Hepatocyte (in vitro differentiated cells): ENCODE measurements at regions not wholly inside any gene's neighbourhood (a gene's known extent, or its start where the extent isn't known, plus 50 kb on each side); places are given as distances from the start of the nearest gene placed in this dataset.

ENCODE experiments used
- DNase-seq: peaks from one replicate; pipeline ENCODE4 v3.0.0-alpha.2; 2016; ENCODE audit warnings: low spot score
- H2AFZ ChIP-seq: fragments of 200-600 bp; sonication (generic); 2 replicates; pipeline ENCODE4 v1.6.0; 2016; ENCODE audit warnings: antibody characterized with exemption, mild to moderate bottlenecking
- H3K27ac ChIP-seq: fragments of 200-600 bp; sonication (generic); 2 replicates; pipeline ENCODE4 v1.5.1; 2016; ENCODE audit warnings: mild to moderate bottlenecking
- H3K27me3 ChIP-seq: fragments of 200-600 bp; sonication (generic); 2 replicates; pipeline ENCODE4 v1.6.1; 2016
- H3K36me3 ChIP-seq: fragments of 200-600 bp; sonication (generic); replicated peaks from 2 replicates; pipeline ENCODE4 v1.5.1; 2016; ENCODE audit warnings: low read depth; ENCODE audit not compliant: insufficient read depth
- H3K4me1 ChIP-seq: fragments of 200-600 bp; sonication (generic); 2 replicates; pipeline ENCODE4 v1.5.1; 2016; ENCODE audit warnings: mild to moderate bottlenecking, moderate library complexity; ENCODE audit not compliant: insufficient read depth
- H3K4me2 ChIP-seq: fragments of 200-600 bp; sonication (generic); 2 replicates; pipeline ENCODE4 v1.6.0; 2016
- H3K4me3 ChIP-seq: fragments of 200-600 bp; sonication (generic); 2 replicates; pipeline ENCODE4 v1.5.1; 2016; ENCODE audit warnings: mild to moderate bottlenecking
- H3K79me2 ChIP-seq: fragments of 200-600 bp; sonication (generic); 2 replicates; pipeline ENCODE4 v1.6.0; 2017; ENCODE audit warnings: mild to moderate bottlenecking
- H3K9me2 ChIP-seq: fragments of 200-600 bp; sonication (generic); replicated peaks from 2 replicates; pipeline ENCODE4 v1.6.0; 2017; ENCODE audit warnings: mild to moderate bottlenecking; ENCODE audit not compliant: insufficient read depth
- H3K9me3 ChIP-seq: fragments of 200-600 bp; sonication (generic); 2 replicates; pipeline ENCODE4 v1.5.1; 2016; ENCODE audit warnings: low read depth, mild to moderate bottlenecking
- H4K20me1 ChIP-seq: fragments of 200-600 bp; sonication (generic); 2 replicates; pipeline ENCODE4 v1.6.0; 2016; ENCODE audit warnings: mild to moderate bottlenecking; ENCODE audit not compliant: insufficient read depth, poor library complexity, severe bottlenecking
- EZH2 ChIP-seq: fragments of 200-600 bp; sonication (generic); IDR thresholded peaks from 2 replicates; pipeline ENCODE4 v1.6.1; 2016; ENCODE audit warnings: antibody characterized with exemption, mild to moderate bottlenecking, borderline replicate concordance
- EZH2phosphoT487 ChIP-seq: fragments of 200-600 bp; sonication (generic); IDR thresholded peaks from one replicate; pipeline ENCODE4 v1.6.1; 2018; ENCODE audit warnings: antibody characterized with exemption, mild to moderate bottlenecking, low read depth, moderate library complexity; ENCODE audit not compliant: unreplicated experiment, severe bottlenecking
- WGBS: methylation state at CpG from one replicate; pipeline ENCODE4 v1.1.6; 2016; ENCODE audit warnings: low lambda C conversion rate; ENCODE audit errors: missing lambda C conversion rate; 5-methylcytosine and 5-hydroxymethylcytosine counted together
- TF ChIP-seq, protein P1 (sequence below): fragments of 200-600 bp; sonication (generic); IDR thresholded peaks from 2 replicates; pipeline ENCODE4 v1.5.1; 2016; ENCODE audit warnings: antibody characterized with exemption, mild to moderate bottlenecking; ENCODE audit not compliant: poor library complexity

GRCh38 chr17:79506955-79507354 is 103.9 kb downstream of the RBFOX3 start:
- no peak overlapping the region for H3K27ac ChIP-seq
- no peaks in the 10 kb centered on the region for H4K20me1 ChIP-seq
- H2AFZ ChIP-seq = no peak overlapping the region
- no peak overlapping the region for H3K4me2 ChIP-seq
- no peaks in the 10 kb centered on the region for H3K9me3 ChIP-seq
- H3K79me2 ChIP-seq = no peaks in the 10 kb centered on the region
- H3K9me2 ChIP-seq = no peaks in the 10 kb centered on the region
- no peaks in the 10 kb centered on the region for H3K4me1 ChIP-seq
- no peak overlapping the region for H3K4me3 ChIP-seq
- H3K36me3 ChIP-seq = no peaks in the 10 kb centered on the region
- H3K27me3 ChIP-seq = no peaks in the 10 kb centered on the region
- no peak for DNase-seq
- WGBS = 88% methylated on average over 10 of the region's 10 CpGs
- no peak for TF ChIP-seq EZH2
- TF ChIP-seq, protein P1, sequence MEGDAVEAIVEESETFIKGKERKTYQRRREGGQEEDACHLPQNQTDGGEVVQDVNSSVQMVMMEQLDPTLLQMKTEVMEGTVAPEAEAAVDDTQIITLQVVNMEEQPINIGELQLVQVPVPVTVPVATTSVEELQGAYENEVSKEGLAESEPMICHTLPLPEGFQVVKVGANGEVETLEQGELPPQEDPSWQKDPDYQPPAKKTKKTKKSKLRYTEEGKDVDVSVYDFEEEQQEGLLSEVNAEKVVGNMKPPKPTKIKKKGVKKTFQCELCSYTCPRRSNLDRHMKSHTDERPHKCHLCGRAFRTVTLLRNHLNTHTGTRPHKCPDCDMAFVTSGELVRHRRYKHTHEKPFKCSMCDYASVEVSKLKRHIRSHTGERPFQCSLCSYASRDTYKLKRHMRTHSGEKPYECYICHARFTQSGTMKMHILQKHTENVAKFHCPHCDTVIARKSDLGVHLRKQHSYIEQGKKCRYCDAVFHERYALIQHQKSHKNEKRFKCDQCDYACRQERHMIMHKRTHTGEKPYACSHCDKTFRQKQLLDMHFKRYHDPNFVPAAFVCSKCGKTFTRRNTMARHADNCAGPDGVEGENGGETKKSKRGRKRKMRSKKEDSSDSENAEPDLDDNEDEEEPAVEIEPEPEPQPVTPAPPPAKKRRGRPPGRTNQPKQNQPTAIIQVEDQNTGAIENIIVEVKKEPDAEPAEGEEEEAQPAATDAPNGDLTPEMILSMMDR = no peak
- no peak for TF ChIP-seq EZH2phosphoT487

DNA sequence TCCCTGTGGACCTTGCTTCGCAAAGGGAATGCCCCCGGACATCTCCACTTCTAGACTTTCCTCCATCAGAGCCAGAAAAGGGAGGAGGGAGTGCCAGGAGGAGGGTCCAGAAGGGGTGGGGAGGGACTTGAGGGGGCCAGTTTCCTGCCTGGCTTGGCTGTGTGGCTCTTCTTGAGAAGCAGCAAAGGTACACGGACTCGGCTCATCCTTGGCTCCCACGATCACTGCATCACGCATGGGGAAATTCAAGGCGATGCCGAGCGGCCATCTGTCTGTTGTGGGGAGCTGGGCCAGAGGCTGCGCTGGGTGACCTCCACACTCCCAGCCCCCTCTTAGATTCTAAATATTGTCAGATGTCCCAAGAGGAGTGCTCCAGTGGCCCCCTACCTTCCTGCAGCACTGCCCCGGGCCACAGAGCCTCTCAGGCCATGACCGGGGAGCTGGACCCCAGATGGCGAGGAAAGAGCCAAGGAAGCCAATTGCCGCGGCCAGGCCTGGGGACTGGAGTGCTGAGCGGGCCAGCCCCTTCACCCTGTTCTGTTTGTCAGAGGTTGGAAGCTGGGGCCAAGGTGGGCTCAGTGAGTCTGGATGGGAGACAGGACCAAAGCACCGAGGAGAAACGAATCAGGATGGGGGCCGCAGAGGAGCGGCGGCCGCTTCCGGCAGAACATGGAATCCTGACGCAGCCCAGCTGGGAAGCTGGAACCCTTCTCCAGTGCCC is 104.5 kb downstream of the RBFOX3 start:
- Histone ChIP-seq H3K4me1 (no peaks in the 10 kb centered on the region), H3K4me2 (no peak overlapping the region), H3K36me3 (no peaks in the 10 kb centered on the region), H3K79me2 (no peaks in the 10 kb centered on the region), H3K27me3 (no peaks in the 10 kb centered on the region), H3K27ac (no peak overlapping the region), H3K9me3 (no peaks in the 10 kb centered on the region), H3K9me2 (no peaks in the 10 kb centered on the region), H4K20me1 (no peaks in the 10 kb centered on the region), H3K4me3 (no peak overlapping the region), H2AFZ (no peak overlapping the region)
- no peak for DNase-seq
- TF ChIP-seq, protein P1 = no peak
- TF ChIP-seq EZH2 (no peak), EZH2phosphoT487 (no peak)
- 94% methylated on average over 24 of the region's 24 CpGs for WGBS

GRCh38 chr17:79505199-79505598 is 105.7 kb downstream of the RBFOX3 start:
- no peaks in the 10 kb centered on the region for H3K9me2 ChIP-seq
- WGBS = 86% methylated on average over 7 of the region's 7 CpGs
- no peaks in the 10 kb centered on the region for H3K36me3 ChIP-seq
- H3K4me2 ChIP-seq = no peak overlapping the region
- no peak overlapping the region for H3K4me3 ChIP-seq
- H4K20me1 ChIP-seq = no peaks in the 10 kb centered on the region
- no peaks in the 10 kb centered on the region for H3K9me3 ChIP-seq
- DNase-seq = no peak
- no peak overlapping the region for H2AFZ ChIP-seq
- no peak overlapping the region for H3K27ac ChIP-seq
- no peaks in the 10 kb centered on the region for H3K79me2 ChIP-seq
- H3K4me1 ChIP-seq = no peaks in the 10 kb centered on the region
- H3K27me3 ChIP-seq = no peaks in the 10 kb centered on the region
- TF ChIP-seq, protein P1 = no peak
- TF ChIP-seq EZH2phosphoT487 (no peak), EZH2 (no peak)
